ENCODE measurements at regions not wholly inside any gene's neighbourhood (a gene's known extent, or its start where the extent isn't known, plus 50 kb on each side); places are given as distances from the start of the nearest gene placed in this dataset.

GRCh38 chr6:43948527-43949485, 178.4 kb downstream of the MRPL14 start:
- no peaks in the 10 kb centered on the region for H3K36me3 ChIP-seq
- 86 to 88% methylated on average over 3 to 5 of the region's 5 CpGs for WGBS, 2 donors
- H3K27me3 ChIP-seq = peaks cover 0 to 3% (median 0%) of the 10 kb centered on the region in 4 donors
- no peaks in the 10 kb centered on the region for H3K4me1 ChIP-seq
- H3K9me3 ChIP-seq = peaks cover 0 to 19% (median 0%) of the 10 kb centered on the region in 3 donors
- DNase-seq = no peak
- H3K27ac ChIP-seq = no peak overlapping the region
- intact Hi-C loops (cut with DNase I) = no loop called here
- no peak overlapping the region for H3K4me3 ChIP-seq
- TF ChIP-seq CTCF (IDR thresholded peaks at IDR 0.05) (no peak), POLR2A (IDR thresholded peaks at IDR 0.05) (no peak)

- WGBS, 2 donors = 86 to 92% methylated on average over 3 of the region's 3 CpGs
- TF ChIP-seq CTCF (IDR thresholded peaks at IDR 0.05) = no peak
- no peak for TF ChIP-seq POLR2A (IDR thresholded peaks at IDR 0.05)
- intact Hi-C loops (cut with DNase I) = no loop called here
- H3K27ac ChIP-seq = no peak overlapping the region
- H3K4me1 ChIP-seq = no peaks in the 10 kb centered on the region
- no peaks in the 10 kb centered on the region for H3K27me3 ChIP-seq
- H3K4me3 ChIP-seq = no peak overlapping the region
- peaks cover 0 to 19% (median 0%) of the 10 kb centered on the region in 3 donors for H3K9me3 ChIP-seq
- H3K36me3 ChIP-seq = no peaks in the 10 kb centered on the region
- no peak for DNase-seq
Measured at GRCh38 chr6:43947860-43948259, 177.8 kb downstream of the VEGFA start.

- TF ChIP-seq POLR2A (IDR thresholded peaks at IDR 0.05) = no peak
- TF ChIP-seq CTCF (IDR thresholded peaks at IDR 0.05) = no peak
- Histone ChIP-seq H3K27ac (no peak overlapping the region), H3K4me3 (no peak overlapping the region), H3K4me1 (no peaks in the 10 kb centered on the region), H3K27me3 (no peaks in the 10 kb centered on the region), H3K9me3 (peaks cover 0 to 19% (median 0%) of the 10 kb centered on the region in 3 donors), H3K36me3 (no peaks in the 10 kb centered on the region)
- intact Hi-C loops (cut with DNase I) = no loop called here
- DNase-seq = no peak
- WGBS, 2 donors = 84 to 90% methylated on average over 4 of the region's 4 CpGs
Measured at GRCh38 chr6:43946641-43947363, 176.8 kb downstream of the VEGFA start.

- intact Hi-C loops (cut with DNase I) = no loop called here
- WGBS, 2 donors = 69 to 80% methylated on average over 1 to 2 of the region's 2 CpGs
- TF ChIP-seq POLR2A (IDR thresholded peaks at IDR 0.05) (no peak), CTCF (IDR thresholded peaks at IDR 0.05) (no peak)
Measured at GRCh38 chr6:43945768-43946080, 175.7 kb downstream of the VEGFA start.

More at GRCh38 chr6:43945768-43946080, 175.7 kb downstream of the VEGFA start:
- H3K27me3 ChIP-seq = no peaks in the 10 kb centered on the region
- no peaks in the 10 kb centered on the region for H3K4me1 ChIP-seq
- H3K27ac ChIP-seq = no peak overlapping the region
- H3K4me3 ChIP-seq = no peak overlapping the region
- H3K36me3 ChIP-seq = no peaks in the 10 kb centered on the region
- DNase-seq = no peak
- peaks cover 0 to 19% (median 0%) of the 10 kb centered on the region in 3 donors for H3K9me3 ChIP-seq

Data from esophagus squamous epithelium (tissue), 5 donors.